Activated CD4-positive, alpha-beta T cell treated with anti-CD3 and anti-CD28 coated beads, Interleukin-2, amount 50 U/mL, for 24 hours (primary cell): ENCODE measurements at regions not wholly inside any gene's neighbourhood (a gene's known extent, or its start where the extent isn't known, plus 50 kb on each side); places are given as distances from the start of the nearest gene placed in this dataset.

Experiments used
- DNase-seq, 2 donors: peaks; one replicate each; pipeline ENCODE4 v3.0.0-alpha.2; 2020; ENCODE audit warnings: low read depth in 1 of 2, low spot score in 1 of 2

- no peak for DNase-seq
Observed at GRCh38 chr4:181173046-181173445, 1070.2 kb upstream of the TENM3 start.

DNA sequence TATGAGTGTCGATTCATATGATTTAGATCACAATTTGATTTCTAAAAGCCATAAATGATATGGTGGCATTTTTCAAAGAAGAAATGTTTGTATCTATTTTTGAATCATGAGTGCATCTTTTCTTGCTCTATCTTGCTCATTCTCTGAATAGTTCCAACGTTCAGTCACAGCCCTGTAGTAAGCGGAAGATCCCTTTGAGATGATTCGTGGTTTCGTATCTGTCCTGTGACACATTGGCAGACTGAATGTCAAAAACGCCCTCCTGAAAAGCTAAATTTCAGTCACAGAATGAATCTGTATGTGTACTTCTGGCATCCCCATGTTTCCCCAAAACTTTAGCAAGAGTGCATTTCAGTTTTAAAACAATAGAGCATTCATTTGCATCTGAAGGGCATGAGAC, 1066.9 kb upstream of the TENM3 start:
- DNase-seq = no peak

DNA sequence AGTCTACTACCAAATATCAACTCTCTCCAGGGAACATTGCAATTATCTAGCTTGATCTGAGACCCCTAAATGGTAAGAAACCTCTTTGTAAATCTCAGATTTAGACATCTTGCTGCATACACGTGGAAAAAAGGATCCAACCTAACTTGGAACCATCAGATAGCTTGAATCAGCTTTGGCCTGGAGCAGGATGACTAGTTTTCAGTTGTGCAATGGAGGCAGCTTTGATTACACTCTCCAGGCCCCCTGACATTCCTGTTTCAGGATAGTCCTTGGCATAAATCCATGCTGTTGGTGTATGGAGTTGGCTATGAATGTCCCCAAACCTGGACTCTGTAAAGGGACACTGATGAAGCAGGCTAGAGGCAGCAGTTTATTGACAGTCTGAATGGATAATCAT, 1061.9 kb upstream of the TENM3 start:
- DNase-seq = no peak

DNA sequence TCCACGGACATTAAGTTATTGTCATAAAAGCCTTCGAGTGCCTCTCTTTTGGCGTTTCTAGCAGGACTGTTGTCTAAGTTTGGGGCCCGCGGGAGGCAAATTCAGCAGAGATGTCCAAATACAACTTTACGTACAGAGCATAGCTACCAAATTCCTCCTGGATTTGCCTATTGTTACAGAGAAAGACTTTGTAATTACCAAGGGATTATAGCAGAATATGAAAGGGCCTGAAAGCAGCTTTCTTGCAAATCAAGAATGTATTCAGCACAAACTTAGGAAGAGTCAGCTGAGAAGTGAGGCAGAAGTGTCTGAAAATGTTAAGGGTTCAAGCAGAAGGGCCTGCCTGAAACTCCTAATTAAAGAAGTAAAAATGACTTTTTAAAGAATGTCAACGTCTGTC, 1053.5 kb upstream of the TENM3 start:
- no peak for DNase-seq

GRCh38 chr4:181193131-181193930, 1049.9 kb upstream of the TENM3 start:
- DNase-seq = no peak

DNA sequence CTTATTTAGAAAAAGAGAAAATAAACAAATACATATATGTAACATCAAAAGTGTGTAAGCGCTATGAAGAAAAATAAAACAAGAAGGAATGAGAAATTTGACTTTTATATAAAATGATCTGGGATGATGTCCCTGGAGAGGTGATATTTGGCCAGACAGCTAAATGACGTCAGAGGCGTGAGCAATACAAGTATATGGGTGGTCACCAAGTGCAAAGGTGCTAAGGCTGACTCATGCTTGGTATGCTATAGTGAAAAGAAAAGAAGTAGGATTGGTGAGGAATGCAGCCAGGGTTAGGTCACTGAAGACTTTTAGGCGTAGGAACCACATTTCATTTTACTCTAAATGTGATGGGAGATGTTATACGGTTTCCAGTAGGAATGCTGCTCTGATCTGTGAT, 1049.1 kb upstream of the TENM3 start:
- DNase-seq = no peak

DNA sequence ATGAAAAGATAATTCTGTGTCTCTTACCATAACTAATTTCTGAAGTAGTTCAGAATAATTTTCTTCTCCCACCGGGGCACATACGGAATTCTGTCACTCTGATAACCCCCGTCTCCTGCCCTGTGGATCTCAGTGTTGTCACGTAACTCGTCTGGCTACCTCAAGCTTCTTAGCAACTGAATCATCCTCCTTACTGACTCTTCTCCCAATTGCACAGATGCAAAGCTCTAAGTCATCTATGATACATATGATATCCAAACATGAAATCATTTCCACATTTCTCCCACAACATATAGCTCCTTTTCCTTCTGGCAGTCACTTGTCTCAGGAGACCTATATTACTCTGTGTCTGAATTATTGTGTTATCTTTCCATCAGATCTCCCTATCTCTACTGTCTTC, 1043.1 kb upstream of the TENM3 start:
- no peak for DNase-seq

GRCh38 chr4:181202240-181202639, 1041.0 kb upstream of the TENM3 start:
- no peak for DNase-seq

- DNase-seq = no peak
Observed at GRCh38 chr4:181204109-181204508, 1039.1 kb upstream of the TENM3 start.

DNA sequence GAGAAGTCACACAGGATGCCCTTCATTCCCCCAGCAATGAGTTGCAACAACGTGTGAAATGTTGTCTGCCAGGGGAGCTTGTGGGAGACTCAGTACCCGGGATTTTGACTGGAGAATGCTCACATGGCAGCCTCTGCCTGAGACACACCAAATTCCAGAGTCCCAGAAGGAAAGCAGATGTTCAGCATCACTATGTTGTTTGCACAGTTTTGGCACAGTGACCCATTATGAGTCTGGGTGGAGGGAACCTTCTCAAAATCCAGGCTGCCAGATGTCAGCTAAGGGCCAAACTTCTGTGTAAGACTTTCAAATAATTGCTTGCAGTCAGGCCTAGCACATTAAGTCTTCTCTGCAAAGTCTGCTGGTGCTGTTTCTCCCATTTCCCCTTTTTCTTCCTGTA, 1029.7 kb upstream of the TENM3 start:
- DNase-seq = no peak

GRCh38 chr4:181216501-181216900, 1026.7 kb upstream of the TENM3 start:
- DNase-seq = no peak

DNA sequence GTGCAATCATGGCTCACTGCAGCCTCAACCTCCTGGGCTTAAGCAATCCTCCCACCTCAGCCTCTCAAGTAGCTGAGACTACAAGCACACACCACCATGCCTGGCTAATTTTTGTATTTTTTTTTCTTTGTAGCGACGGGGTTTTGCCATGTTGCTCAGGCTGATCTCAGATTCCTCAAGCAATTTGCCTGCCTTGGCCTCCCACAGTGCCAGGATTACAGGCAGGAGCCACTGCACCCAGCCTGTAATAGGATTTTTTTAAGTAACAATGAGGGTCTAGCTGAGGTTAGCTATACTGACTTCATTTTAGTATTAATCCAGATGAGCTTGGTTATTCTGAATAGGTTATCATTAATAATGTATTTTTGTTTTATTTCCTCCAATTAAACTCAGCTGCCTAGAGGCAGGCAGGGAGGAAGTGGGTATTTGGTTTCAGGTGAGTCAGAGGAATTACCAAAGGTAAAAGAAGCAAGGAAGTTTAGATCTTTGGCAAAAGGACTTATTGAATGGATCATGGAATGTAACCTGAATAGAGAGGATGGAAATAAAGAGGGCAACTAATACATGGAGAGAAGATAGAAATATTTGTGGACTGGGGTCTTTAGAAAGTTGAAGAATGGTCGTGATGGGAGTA, 1023.3 kb upstream of the TENM3 start:
- DNase-seq = no peak

- no peak for DNase-seq
Observed at GRCh38 chr4:181224852-181225251, 1018.4 kb upstream of the TENM3 start.

- DNase-seq = no peak
Observed at GRCh38 chr4:181225616-181226261, 1017.5 kb upstream of the TENM3 start.

GRCh38 chr4:181234951-181235680, 1008.1 kb upstream of the TENM3 start:
- no peak for DNase-seq

DNA sequence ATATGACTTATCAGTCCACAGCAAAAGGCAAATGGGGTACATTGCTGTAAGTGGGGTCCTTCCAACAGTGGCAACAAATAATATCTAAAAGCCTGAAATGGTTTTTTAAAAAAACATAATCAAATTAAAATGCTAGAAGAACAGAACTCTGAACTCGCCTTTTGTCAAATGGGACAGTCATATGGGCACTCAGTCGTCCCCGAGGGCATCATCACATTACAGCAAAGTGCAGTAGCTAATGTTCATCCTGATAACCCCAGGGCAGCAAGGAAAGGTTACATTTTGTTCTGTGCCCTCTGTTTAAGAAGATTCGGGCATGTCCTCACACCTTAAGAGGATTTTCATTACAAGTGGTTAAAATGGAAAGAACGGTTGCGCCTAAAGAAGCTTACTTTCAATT, 997.9 kb upstream of the TENM3 start:
- no peak for DNase-seq

DNA sequence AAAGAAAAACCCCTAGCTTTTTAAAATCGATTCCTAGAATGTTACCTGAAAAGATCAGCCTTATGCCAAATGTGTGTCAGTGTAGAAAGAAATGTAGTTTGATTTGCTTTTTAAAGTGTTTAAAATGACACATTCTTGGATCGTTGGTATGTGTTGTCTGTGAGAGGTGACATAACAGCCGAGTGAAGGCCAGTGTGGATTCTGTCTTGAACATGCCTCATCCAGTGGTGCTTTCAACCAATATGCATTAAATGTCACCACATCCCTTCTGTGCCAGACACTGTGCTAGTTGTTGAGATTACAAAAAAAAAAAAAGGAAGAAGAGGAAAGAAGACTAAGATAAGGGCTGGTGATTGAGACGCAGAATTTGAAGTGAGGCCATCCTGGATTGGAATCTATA, 994.2 kb upstream of the TENM3 start:
- no peak for DNase-seq

DNA sequence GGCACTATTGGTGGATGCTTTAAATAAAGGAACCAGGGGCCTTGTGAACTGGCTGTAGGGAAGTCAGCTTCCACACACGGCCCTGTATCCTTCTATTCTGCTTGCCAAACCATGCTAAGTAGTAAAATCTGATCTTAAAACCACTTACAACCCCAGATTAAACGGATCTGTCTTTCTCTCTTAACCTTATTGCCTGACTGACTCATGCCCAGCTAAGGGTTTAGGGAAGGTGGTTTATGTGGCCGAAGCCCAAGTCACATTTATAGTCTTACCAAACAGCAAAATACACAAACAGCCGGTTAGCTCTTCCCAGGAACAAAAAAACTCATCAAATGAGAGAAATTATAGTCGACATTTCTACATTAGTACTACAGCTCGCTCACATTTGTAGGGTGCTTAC, 988.4 kb upstream of the TENM3 start:
- DNase-seq = no peak

DNA sequence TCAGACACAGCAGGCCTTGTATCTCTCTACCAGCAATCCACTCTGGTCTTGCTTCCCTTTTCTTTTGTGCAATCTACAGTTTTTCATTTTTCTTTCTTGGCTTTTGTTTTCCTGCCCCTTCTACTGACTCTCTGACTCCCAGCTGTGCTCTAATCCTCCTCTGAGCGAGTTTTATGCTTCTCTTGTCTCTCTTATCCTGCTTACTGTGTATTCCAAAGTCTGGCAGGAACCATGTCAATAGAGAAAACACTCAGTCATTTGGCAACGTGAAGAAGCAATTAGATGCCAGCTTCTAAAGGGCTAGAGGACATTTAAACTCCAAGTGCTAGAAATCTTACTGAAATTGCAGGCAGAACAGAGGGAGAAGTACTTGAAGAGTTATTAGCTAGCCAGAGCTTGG, 984.6 kb upstream of the TENM3 start:
- DNase-seq = no peak

- no peak for DNase-seq
Observed at GRCh38 chr4:181259081-181259709, 984.0 kb upstream of the TENM3 start.

GRCh38 chr4:181261279-181261678, 981.9 kb upstream of the TENM3 start:
- no peak for DNase-seq
